OCI-LY1 (cell line): ENCODE measurements at regions not wholly inside any gene's neighbourhood (a gene's known extent, or its start where the extent isn't known, plus 50 kb on each side); places are given as distances from the start of the nearest gene placed in this dataset.

Source experiments
- H2AFZ ChIP-seq: fragments of 200-600 bp; sonication (generic), shearing (Covaris generic); 2 replicates; pipeline ENCODE4 v1.6.0; 2014; ENCODE audit warnings: antibody characterized with exemption, mild to moderate bottlenecking, low read length
- H3F3A ChIP-seq: fragments of 200-600 bp; sonication (generic), shearing (Covaris generic); 2 replicates; pipeline ENCODE4 v1.6.0; 2014; ENCODE audit warnings: mild to moderate bottlenecking, antibody characterized with exemption, low read length, moderate library complexity; ENCODE audit not compliant: insufficient read depth
- H3K27ac ChIP-seq: fragments of 200-600 bp; sonication (generic); 2 replicates; pipeline ENCODE4 v1.5.1; 2014; ENCODE audit warnings: low read length, mixed run types, mild to moderate bottlenecking, low read depth; ENCODE audit not compliant: poor library complexity, severe bottlenecking
- H3K27me3 ChIP-seq: fragments of 200-600 bp; sonication (generic); 2 replicates; pipeline ENCODE4 v1.6.0; 2014; ENCODE audit warnings: antibody characterized with exemption, mild to moderate bottlenecking, low read length, moderate library complexity; ENCODE audit not compliant: insufficient read depth
- H3K36me3 ChIP-seq: fragments of 200-600 bp; sonication (generic); 2 replicates; pipeline ENCODE4 v1.6.1; 2014; ENCODE audit warnings: mild to moderate bottlenecking, antibody characterized with exemption, low read length, moderate library complexity, mixed read lengths; ENCODE audit not compliant: insufficient read depth
- H3K4me1 ChIP-seq: fragments of 200-600 bp; sonication (generic); 2 replicates; pipeline ENCODE4 v1.5.1; 2014; ENCODE audit warnings: mild to moderate bottlenecking, low read length, moderate library complexity; ENCODE audit not compliant: insufficient read depth, severe bottlenecking
- H3K4me2 ChIP-seq: fragments of 200-600 bp; sonication (generic), shearing (Covaris generic); 2 replicates; pipeline ENCODE4 v1.6.1; 2014; ENCODE audit warnings: low read length
- H3K4me3 ChIP-seq: fragments of 200-600 bp; sonication (generic); 2 replicates; pipeline ENCODE4 v1.5.1; 2014; ENCODE audit warnings: low read length, low read depth, mild to moderate bottlenecking, mixed read lengths; ENCODE audit not compliant: poor library complexity, severe bottlenecking
- H3K79me2 ChIP-seq: fragments of 200-600 bp; shearing (Covaris generic); 2 replicates; pipeline ENCODE4 v1.6.1; 2016; ENCODE audit warnings: mixed run types, low read length, mixed read lengths; ENCODE audit not compliant: insufficient read depth
- H3K9ac ChIP-seq: fragments of 200-600 bp; sonication (generic), shearing (Covaris generic); 2 replicates; pipeline ENCODE4 v1.6.1; 2014; ENCODE audit warnings: mild to moderate bottlenecking, low read length, mixed read lengths
- H3K9me2 ChIP-seq: fragments of 200-600 bp; sonication (generic), shearing (Covaris generic); 2 replicates; pipeline ENCODE4 v1.6.1; 2014; ENCODE audit warnings: low read depth, mild to moderate bottlenecking, low read length, mixed read lengths
- H3K9me3 ChIP-seq: fragments of 200-600 bp; shearing (Covaris generic); 2 replicates; pipeline ENCODE4 v1.6.1; 2014; ENCODE audit warnings: low read length, mixed read lengths
- H4K20me1 ChIP-seq: fragments of 200-600 bp; sonication (generic), shearing (Covaris generic); 2 replicates; pipeline ENCODE4 v1.6.0; 2016; ENCODE audit warnings: mild to moderate bottlenecking, low read length; ENCODE audit not compliant: insufficient read depth
- CTCF ChIP-seq: fragments of 200-600 bp; sonication (generic), shearing (Covaris generic); IDR thresholded peaks from 2 replicates; pipeline ENCODE4 v1.5.1; 2017; ENCODE audit warnings: mild to moderate bottlenecking, antibody characterized with exemption, low read length, moderate library complexity, mixed read lengths
- EZH2 ChIP-seq: fragments of 200-600 bp; sonication (generic), shearing (Covaris generic); IDR thresholded peaks from 2 replicates; pipeline ENCODE4 v1.8.0; 2017; ENCODE audit warnings: borderline replicate concordance, mixed run types, mild to moderate bottlenecking, antibody characterized with exemption, low read length, moderate library complexity, mixed read lengths

GRCh38 chr4:19703391-19703790 lies 548.3 kb upstream of the SLIT2 start:
- Histone ChIP-seq H4K20me1 (no peaks in the 10 kb centered on the region), H3F3A (no peaks in the 10 kb centered on the region), H3K9me3 (no peaks in the 10 kb centered on the region), H3K4me3 (no peak overlapping the region), H3K36me3 (no peaks in the 10 kb centered on the region), H3K4me2 (no peak overlapping the region), H3K27ac (no peak overlapping the region), H3K79me2 (no peaks in the 10 kb centered on the region), H3K9me2 (no peaks in the 10 kb centered on the region), H3K4me1 (no peaks in the 10 kb centered on the region), H3K27me3 (no peaks in the 10 kb centered on the region), H3K9ac (no peak overlapping the region), H2AFZ (no peak overlapping the region)
- no peak for TF ChIP-seq EZH2
- TF ChIP-seq CTCF, result no peak

DNA sequence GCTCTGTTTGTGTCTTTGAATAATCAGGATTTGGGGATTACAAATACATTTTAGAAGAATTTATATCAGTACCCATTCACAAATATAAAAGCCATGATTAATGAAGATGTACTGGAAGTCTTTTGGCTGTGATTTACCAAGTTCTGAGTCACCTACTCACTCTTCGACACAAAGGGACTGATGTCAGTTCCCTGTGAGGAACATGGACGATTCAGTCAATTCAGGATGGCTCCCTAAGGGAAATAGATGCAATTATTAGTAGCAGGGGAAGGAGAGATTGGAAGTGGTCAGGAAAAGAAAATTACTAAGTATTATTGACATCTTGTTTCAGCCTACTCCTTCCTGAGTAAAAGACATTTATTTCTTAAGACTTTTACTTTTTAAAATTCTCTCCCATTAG lies 550.7 kb upstream of the SLIT2 start:
- H3K9me3 ChIP-seq, result no peaks in the 10 kb centered on the region
- no peaks in the 10 kb centered on the region for H4K20me1 ChIP-seq
- no peaks in the 10 kb centered on the region for H3K79me2 ChIP-seq
- H3K36me3 ChIP-seq, result no peaks in the 10 kb centered on the region
- TF ChIP-seq CTCF (no peak), EZH2 (no peak)
- no peaks in the 10 kb centered on the region for H3F3A ChIP-seq
- no peak overlapping the region for H2AFZ ChIP-seq
- H3K4me1 ChIP-seq, result peaks cover under 1% of the 10 kb centered on the region
- no peak overlapping the region for H3K27ac ChIP-seq
- H3K9me2 ChIP-seq, result no peaks in the 10 kb centered on the region
- H3K4me3 ChIP-seq, result no peak overlapping the region
- H3K4me2 ChIP-seq, result no peak overlapping the region
- H3K9ac ChIP-seq, result no peak overlapping the region
- H3K27me3 ChIP-seq, result no peaks in the 10 kb centered on the region

DNA sequence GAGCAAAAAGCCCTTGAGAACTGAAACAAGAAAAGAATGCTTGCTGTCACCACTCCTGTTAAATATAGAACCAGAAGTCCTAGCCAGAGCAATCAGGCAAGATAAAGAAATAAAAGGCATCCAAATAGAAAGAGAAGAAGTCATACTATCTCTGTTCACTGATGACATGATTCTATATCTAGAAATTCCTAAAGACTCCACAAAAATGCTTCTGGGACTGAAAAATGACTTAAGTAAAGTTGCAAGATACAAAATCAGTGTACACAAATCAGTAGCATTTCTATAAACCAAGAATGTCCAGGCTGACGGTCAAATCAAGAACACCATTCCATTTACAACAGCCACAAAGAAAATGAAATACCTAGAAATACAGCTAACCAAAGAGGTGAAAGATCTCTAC lies 552.7 kb upstream of the SLIT2 start:
- Histone ChIP-seq H4K20me1 (no peaks in the 10 kb centered on the region), H3K27me3 (no peaks in the 10 kb centered on the region), H3K9me2 (no peaks in the 10 kb centered on the region), H3K36me3 (no peaks in the 10 kb centered on the region), H3F3A (no peaks in the 10 kb centered on the region), H3K9me3 (no peaks in the 10 kb centered on the region), H2AFZ (no peak overlapping the region), H3K4me2 (no peak overlapping the region), H3K79me2 (no peaks in the 10 kb centered on the region), H3K4me3 (no peak overlapping the region), H3K4me1 (peaks cover 21% of the 10 kb centered on the region), H3K27ac (no peak overlapping the region), H3K9ac (no peak overlapping the region)
- TF ChIP-seq CTCF (no peak), EZH2 (no peak)
